Tibial artery (tissue), 4 donors: ENCODE measurements at regions not wholly inside any gene's neighbourhood (a gene's known extent, or its start where the extent isn't known, plus 50 kb on each side); places are given as distances from the start of the nearest gene placed in this dataset.
A peak's percentile ranks its signal among the peaks of the same experiment; 100 is the strongest.

Source experiments
- DNase-seq, 2 donors: peaks; one replicate each; pipeline ENCODE4 v3.0.0-alpha.2; 2019
- H3K27ac ChIP-seq, 2 donors: fragments of 200-600 bp; sonication (generic) in 1 of 2; 1 replicate in 1 of 2; 2 replicates in 1 of 2; pipeline ENCODE4 v1.5.1; 2018 to 2019; ENCODE audit warnings: mild to moderate bottlenecking in 1 of 2
- H3K27me3 ChIP-seq, 2 donors: fragments of 200-600 bp; sonication (generic) in 1 of 2; one replicate each; pipeline versions ENCODE4 v1.5.1 to v1.6.0; 2016 to 2019
- H3K36me3 ChIP-seq, 3 donors: fragments of 200-600 bp; sonication (generic) in 2 of 3; one replicate each; pipeline ENCODE4 v1.5.1; 2016 to 2019; ENCODE audit warnings: mild to moderate bottlenecking in 2 of 3
- H3K4me1 ChIP-seq, 4 donors: fragments of 200-600 bp; sonication (generic) in 2 of 4; 1 replicate in 3 of 4; 2 replicates in 1 of 4; pipeline ENCODE4 v1.5.1; 2016 to 2019
- H3K4me3 ChIP-seq, 2 donors: fragments of 200-600 bp; sonication (generic) in 1 of 2; 1 replicate in 1 of 2; 2 replicates in 1 of 2; pipeline ENCODE4 v1.5.1; 2018 to 2019; ENCODE audit warnings: mild to moderate bottlenecking in 2 of 2
- H3K9me3 ChIP-seq, 3 donors: fragments of 200-600 bp; sonication (generic) in 1 of 3; one replicate each; pipeline ENCODE4 v1.5.1; 2016 to 2019
- intact Hi-C: fragments of 100-400 bp; cut with DNase I; formaldehyde crosslinking; loops from one replicate; pipeline ENCODE4 v1.15.0; 2023; ENCODE audit warnings: low total_unique reads
- TF ChIP-seq, protein P1 (sequence below), 2 experiments: fragments of 200-600 bp in 1 of 2; fragments of 450-650 bp in 1 of 2; IDR thresholded peaks; one replicate each; pipeline ENCODE4 v1.5.1; 2017 to 2019; ENCODE audit warnings: antibody characterized with exemption in 2 of 2, mild to moderate bottlenecking in 1 of 2, moderate library complexity in 1 of 2

GRCh38 chr5:120402606-120403005, 61.5 kb upstream of the PRR16 start:
- no peak overlapping the region for H3K4me3 ChIP-seq
- no peak overlapping the region for H3K27ac ChIP-seq
- no peaks in the 10 kb centered on the region for H3K27me3 ChIP-seq
- TF ChIP-seq, protein P1, sequence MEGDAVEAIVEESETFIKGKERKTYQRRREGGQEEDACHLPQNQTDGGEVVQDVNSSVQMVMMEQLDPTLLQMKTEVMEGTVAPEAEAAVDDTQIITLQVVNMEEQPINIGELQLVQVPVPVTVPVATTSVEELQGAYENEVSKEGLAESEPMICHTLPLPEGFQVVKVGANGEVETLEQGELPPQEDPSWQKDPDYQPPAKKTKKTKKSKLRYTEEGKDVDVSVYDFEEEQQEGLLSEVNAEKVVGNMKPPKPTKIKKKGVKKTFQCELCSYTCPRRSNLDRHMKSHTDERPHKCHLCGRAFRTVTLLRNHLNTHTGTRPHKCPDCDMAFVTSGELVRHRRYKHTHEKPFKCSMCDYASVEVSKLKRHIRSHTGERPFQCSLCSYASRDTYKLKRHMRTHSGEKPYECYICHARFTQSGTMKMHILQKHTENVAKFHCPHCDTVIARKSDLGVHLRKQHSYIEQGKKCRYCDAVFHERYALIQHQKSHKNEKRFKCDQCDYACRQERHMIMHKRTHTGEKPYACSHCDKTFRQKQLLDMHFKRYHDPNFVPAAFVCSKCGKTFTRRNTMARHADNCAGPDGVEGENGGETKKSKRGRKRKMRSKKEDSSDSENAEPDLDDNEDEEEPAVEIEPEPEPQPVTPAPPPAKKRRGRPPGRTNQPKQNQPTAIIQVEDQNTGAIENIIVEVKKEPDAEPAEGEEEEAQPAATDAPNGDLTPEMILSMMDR (IDR thresholded peaks at IDR 0.05), result no peak
- no peak for DNase-seq
- intact Hi-C loops, result no loop called here
- H3K36me3 ChIP-seq, result no peaks in the 10 kb centered on the region
- H3K4me1 ChIP-seq, result peaks cover 0 to 25% (median 6%) of the 10 kb centered on the region in 4 donors
- H3K9me3 ChIP-seq, result no peaks in the 10 kb centered on the region

DNA sequence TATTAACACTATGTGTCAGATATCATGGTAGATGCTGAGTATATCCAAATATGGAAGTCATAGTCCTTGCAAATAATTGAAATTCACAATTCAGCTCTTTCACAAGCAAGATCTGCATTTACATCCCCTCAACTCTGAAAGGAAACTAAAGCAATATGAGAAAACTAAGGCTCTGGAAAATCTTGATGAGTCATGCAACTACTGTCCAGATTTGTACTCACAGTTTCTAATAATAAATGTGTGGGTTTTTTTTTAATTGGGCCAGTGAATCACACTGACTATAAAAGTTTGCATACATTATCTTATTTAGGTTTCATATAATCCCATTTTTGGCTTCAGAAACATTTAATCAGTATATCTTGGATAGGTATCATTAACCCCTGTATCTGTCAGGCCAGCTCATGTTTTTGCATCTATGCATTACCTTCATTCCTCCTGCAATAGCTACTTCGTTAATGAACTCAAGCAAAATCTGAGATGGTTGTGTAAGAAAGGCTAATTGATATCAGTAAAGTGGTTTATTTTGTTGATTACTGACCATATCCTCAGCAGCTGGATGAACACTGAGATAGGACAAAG, 58.7 kb upstream of the PRR16 start:
- TF ChIP-seq, protein P1 (IDR thresholded peaks at IDR 0.05), result no peak
- no peaks in the 10 kb centered on the region for H3K27me3 ChIP-seq
- no peak overlapping the region for H3K4me3 ChIP-seq
- H3K9me3 ChIP-seq, result no peaks in the 10 kb centered on the region
- no peak for DNase-seq
- no peaks in the 10 kb centered on the region for H3K36me3 ChIP-seq
- peaks cover 0 to 34% (median 6%) of the 10 kb centered on the region in 4 donors for H3K4me1 ChIP-seq
- intact Hi-C loops, result no loop called here
- H3K27ac ChIP-seq, result peak overlapping the region in 1 of 2 donors; percentile 3

DNA sequence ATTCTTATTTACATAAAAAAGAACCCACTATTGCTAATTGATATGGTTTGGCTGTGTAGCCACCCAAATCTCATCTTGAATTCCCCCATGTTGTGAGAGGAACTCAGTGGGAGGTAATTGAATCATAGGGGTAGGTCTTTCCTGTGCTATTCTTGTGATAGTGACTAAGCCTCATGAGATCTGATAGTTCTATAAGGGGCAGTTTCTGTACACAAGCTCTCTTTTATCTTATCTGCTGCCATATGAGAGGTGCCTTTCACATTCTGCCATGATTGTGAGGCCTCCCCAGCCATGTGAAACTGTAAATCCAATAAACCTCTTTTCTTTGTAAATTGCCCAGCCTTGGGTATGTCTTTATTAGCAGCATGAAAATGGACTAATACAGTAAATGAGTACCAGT, 58.2 kb upstream of the PRR16 start:
- TF ChIP-seq, protein P1 (IDR thresholded peaks at IDR 0.05), result no peak
- H3K27me3 ChIP-seq, result no peaks in the 10 kb centered on the region
- intact Hi-C loops, result no loop called here
- H3K4me3 ChIP-seq, result no peak overlapping the region
- no peaks in the 10 kb centered on the region for H3K36me3 ChIP-seq
- peaks cover 0 to 34% (median 6%) of the 10 kb centered on the region in 4 donors for H3K4me1 ChIP-seq
- no peaks in the 10 kb centered on the region for H3K9me3 ChIP-seq
- DNase-seq, result no peak
- H3K27ac ChIP-seq, result peak overlapping the region in 1 of 2 donors; percentile 3

- Histone ChIP-seq H3K4me3 (no peak overlapping the region), H3K9me3 (no peaks in the 10 kb centered on the region), H3K36me3 (no peaks in the 10 kb centered on the region), H3K27ac (no peak overlapping the region), H3K27me3 (no peaks in the 10 kb centered on the region), H3K4me1 (peaks cover 0 to 12% (median 0%) of the 10 kb centered on the region in 4 donors)
- TF ChIP-seq, protein P1 (IDR thresholded peaks at IDR 0.05), result no peak
- DNase-seq, result no peak
- intact Hi-C loops, result no loop called here
Measured at GRCh38 chr5:120413686-120414085, 50.4 kb upstream of the PRR16 start.
